Caco-2 (cell line): ENCODE measurements at regions not wholly inside any gene's neighbourhood (a gene's known extent, or its start where the extent isn't known, plus 50 kb on each side); places are given as distances from the start of the nearest gene placed in this dataset.
A peak's percentile ranks its signal among the peaks of the same experiment; 100 is the strongest.

Experiments used
- BruUV-seq: library from RNA; stranded (reverse); fragments of 400-500 nt; replicated peaks from 2 replicates; lab custom pipeline; 2021; lab: Mats Ljungman, UMichigan
- CTCF ChIA-PET: fragments of 300-600 bp; sonication (Branson Sonifier 250); formaldehyde crosslinking; loops from one replicate; lab custom pipeline; 2022; ENCODE audit warnings: antibody characterized with exemption; lab: Charles Lee
- POLR2A ChIA-PET: fragments of 300-600 bp; sonication (Branson Sonifier 250); formaldehyde crosslinking; loops from one replicate; lab custom pipeline; 2022; ENCODE audit warnings: antibody characterized with exemption; lab: Charles Lee
- DNase-seq, 2 experiments: peaks; one replicate each; pipeline versions ENCODE4 v3.0.0 to v3.0.0-alpha.2; 2020 to 2022
- H3K27me3 ChIP-seq: replicated peaks from 2 replicates; pipeline ENCODE4 v1.6.0; 2011; ENCODE audit warnings: low read length; ENCODE audit not compliant: control insufficient read depth, insufficient read depth
- H3K36me3 ChIP-seq: 2 replicates; pipeline ENCODE4 v1.5.1; 2011; ENCODE audit warnings: low read length; ENCODE audit not compliant: control insufficient read depth, insufficient read depth
- H3K4me1 ChIP-seq: fragments of 250-450 bp; sonication (Bioruptor Pico); 2 replicates; pipeline ENCODE4 v1.5.1; 2020; ENCODE audit warnings: mild to moderate bottlenecking
- H3K4me3 ChIP-seq: 2 replicates; pipeline ENCODE4 v1.5.1; 2011; ENCODE audit warnings: low read depth, mild to moderate bottlenecking, control low read depth, low read length
- H3K9me3 ChIP-seq: fragments of 250-450 bp; sonication (Bioruptor Pico); 2 replicates; pipeline ENCODE4 v1.5.1; 2020; ENCODE audit warnings: mild to moderate bottlenecking, moderate library complexity
- H3K27ac Mint-ChIP-seq: one replicate; pipeline ENCODE4 v1.8.0; 2022; ENCODE audit warnings: mixed read lengths; ENCODE audit not compliant: unreplicated experiment
- H3K27me3 Mint-ChIP-seq: one replicate; pipeline ENCODE4 v1.8.0; 2022; ENCODE audit warnings: mixed read lengths; ENCODE audit not compliant: insufficient read depth, unreplicated experiment
- H3K36me3 Mint-ChIP-seq: one replicate; pipeline ENCODE4 v1.8.0; 2022; ENCODE audit warnings: mild to moderate bottlenecking, mixed read lengths; ENCODE audit not compliant: insufficient read depth, unreplicated experiment
- H3K4me1 Mint-ChIP-seq: one replicate; pipeline ENCODE4 v1.8.0; 2022; ENCODE audit warnings: low read depth, mixed read lengths; ENCODE audit not compliant: unreplicated experiment
- H3K4me3 Mint-ChIP-seq: one replicate; pipeline ENCODE4 v1.8.0; 2022; ENCODE audit warnings: mild to moderate bottlenecking, moderate library complexity, mixed read lengths; ENCODE audit not compliant: unreplicated experiment
- H3K9me3 Mint-ChIP-seq: one replicate; pipeline ENCODE4 v1.8.0; 2022; ENCODE audit warnings: mixed read lengths; ENCODE audit not compliant: unreplicated experiment
- intact Hi-C: fragments of 100-400 bp; cut with micrococcal nuclease; formaldehyde crosslinking; loops from one replicate; pipeline ENCODE4 v1.10.0; 2022; ENCODE audit not compliant: unreplicated experiment
- TF ChIP-seq, protein P1 (sequence below), 2 experiments: fragments of 200-600 bp in 1 of 2; IDR thresholded peaks; 1 replicate in 1 of 2; 2 replicates in 1 of 2; pipeline versions ENCODE4 v1.5.1 to v1.8.0; 2011 to 2022; ENCODE audit warnings: antibody characterized with exemption in 1 of 2, control low read depth in 1 of 2, inconsistent platforms in 1 of 2, low read depth in 1 of 2, low read length in 1 of 2, mild to moderate bottlenecking in 1 of 2, moderate library complexity in 1 of 2; ENCODE audit not compliant: insufficient read depth in 1 of 2, severe bottlenecking in 1 of 2, unreplicated experiment in 1 of 2

DNA sequence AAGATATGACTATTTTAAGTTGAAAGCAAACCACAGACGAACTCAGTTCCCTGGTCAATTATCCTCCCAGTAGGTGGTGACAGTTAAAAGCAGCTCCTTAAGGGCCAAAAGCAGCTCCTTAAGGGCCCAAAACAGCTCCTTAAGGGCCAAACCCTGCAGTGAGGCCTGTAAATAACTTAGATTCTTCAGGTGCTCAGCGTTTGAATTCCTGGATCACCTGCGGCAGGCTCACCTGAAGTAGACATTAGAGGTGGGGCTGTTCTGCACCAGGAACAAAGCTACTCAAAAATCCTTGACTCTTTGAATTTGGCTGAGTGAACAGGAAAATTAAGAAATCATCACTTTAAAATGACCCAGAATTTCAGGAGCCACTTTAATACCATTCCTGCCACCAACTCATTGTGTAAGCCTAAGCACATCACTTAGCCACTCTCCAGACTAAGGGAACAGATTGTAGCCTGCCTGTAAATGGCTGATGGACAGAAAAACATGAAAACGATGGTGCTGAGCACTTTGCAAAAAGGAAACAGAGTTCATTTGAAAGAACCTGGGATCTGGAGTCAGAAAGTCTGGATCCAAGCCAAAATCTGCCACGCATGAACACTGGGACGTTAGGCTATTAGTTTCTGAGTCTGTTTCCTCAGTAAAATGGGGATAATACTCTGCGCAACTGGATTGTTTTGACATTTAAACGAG, 126.9 kb downstream of the LRIG2 start:
- Histone ChIP-seq H3K4me3 (no peak overlapping the region), H3K36me3 (no peaks in the 10 kb centered on the region; the same call in 1 of the 2 replicates), H3K9me3 (no peaks in the 10 kb centered on the region), H3K27me3 (no peaks in the 10 kb centered on the region), H3K4me1 (peaks cover 23% of the 10 kb centered on the region)
- peaks cover 6% of the 10 kb centered on the region for H3K36me3 Mint-ChIP-seq
- H3K4me3 Mint-ChIP-seq = no peak overlapping the region
- H3K27me3 Mint-ChIP-seq = no peaks in the 10 kb centered on the region
- intact Hi-C loops = no loop called here
- H3K9me3 Mint-ChIP-seq = no peaks in the 10 kb centered on the region
- ChIA-PET POLR2A (no interaction called here), CTCF (interaction anchor here (0.6 kb wide), 1 partner anchor 45 kb away, joined by 3 read pairs; no protein-coding TSS in a partner anchor)
- peak; percentile 32 to 58 for DNase-seq
- H3K4me1 Mint-ChIP-seq = peaks cover 20% of the 10 kb centered on the region
- TF ChIP-seq, protein P1, sequence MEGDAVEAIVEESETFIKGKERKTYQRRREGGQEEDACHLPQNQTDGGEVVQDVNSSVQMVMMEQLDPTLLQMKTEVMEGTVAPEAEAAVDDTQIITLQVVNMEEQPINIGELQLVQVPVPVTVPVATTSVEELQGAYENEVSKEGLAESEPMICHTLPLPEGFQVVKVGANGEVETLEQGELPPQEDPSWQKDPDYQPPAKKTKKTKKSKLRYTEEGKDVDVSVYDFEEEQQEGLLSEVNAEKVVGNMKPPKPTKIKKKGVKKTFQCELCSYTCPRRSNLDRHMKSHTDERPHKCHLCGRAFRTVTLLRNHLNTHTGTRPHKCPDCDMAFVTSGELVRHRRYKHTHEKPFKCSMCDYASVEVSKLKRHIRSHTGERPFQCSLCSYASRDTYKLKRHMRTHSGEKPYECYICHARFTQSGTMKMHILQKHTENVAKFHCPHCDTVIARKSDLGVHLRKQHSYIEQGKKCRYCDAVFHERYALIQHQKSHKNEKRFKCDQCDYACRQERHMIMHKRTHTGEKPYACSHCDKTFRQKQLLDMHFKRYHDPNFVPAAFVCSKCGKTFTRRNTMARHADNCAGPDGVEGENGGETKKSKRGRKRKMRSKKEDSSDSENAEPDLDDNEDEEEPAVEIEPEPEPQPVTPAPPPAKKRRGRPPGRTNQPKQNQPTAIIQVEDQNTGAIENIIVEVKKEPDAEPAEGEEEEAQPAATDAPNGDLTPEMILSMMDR (IDR thresholded peaks at IDR 0.05; ENCODE audit: insufficient read depth in 1 of 2, low read depth in 1 of 2, low read length in 1 of 2, severe bottlenecking in 1 of 2, unreplicated experiment in 1 of 2) = no peak
- H3K27ac Mint-ChIP-seq = peak overlapping the region; percentile 4
- BruUV-seq = no TSS peak

DNA sequence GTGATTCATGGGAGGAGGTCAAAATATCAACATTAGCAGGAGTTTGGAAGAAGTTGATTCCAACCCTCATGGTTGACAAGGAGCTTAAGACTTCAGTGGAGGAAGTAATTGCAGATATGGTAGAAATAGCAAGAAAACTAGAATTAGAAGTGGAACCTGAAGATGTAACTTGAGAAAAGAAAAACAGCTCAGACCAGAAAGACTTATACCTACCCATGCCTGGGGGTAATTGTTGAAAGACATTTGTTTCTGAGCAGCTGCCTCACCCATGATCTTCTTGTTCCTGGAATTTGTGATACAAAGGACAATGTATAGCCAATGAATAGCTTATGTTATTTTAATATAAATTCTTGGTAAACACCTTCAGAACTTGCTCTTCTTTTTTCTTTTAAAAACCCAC, 128.6 kb downstream of the LRIG2 start:
- Mint-ChIP-seq H3K27ac (peak overlapping the region; percentile 4), H3K9me3 (no peaks in the 10 kb centered on the region), H3K4me3 (no peak overlapping the region), H3K27me3 (no peaks in the 10 kb centered on the region), H3K36me3 (peaks cover 12% of the 10 kb centered on the region), H3K4me1 (peaks cover 26% of the 10 kb centered on the region)
- no peak overlapping the region for H3K4me3 ChIP-seq
- intact Hi-C loops = no loop called here
- H3K4me1 ChIP-seq = peaks cover 34% of the 10 kb centered on the region
- TF ChIP-seq, protein P1 (IDR thresholded peaks at IDR 0.05; ENCODE audit: insufficient read depth in 1 of 2, low read depth in 1 of 2, low read length in 1 of 2, severe bottlenecking in 1 of 2, unreplicated experiment in 1 of 2) = no peak
- no peaks in the 10 kb centered on the region for H3K36me3 ChIP-seq
- no peak for DNase-seq
- CTCF ChIA-PET = no interaction called here
- POLR2A ChIA-PET = no interaction called here
- H3K9me3 ChIP-seq = no peaks in the 10 kb centered on the region
- H3K27me3 ChIP-seq = no peaks in the 10 kb centered on the region
- BruUV-seq = no TSS peak

DNA sequence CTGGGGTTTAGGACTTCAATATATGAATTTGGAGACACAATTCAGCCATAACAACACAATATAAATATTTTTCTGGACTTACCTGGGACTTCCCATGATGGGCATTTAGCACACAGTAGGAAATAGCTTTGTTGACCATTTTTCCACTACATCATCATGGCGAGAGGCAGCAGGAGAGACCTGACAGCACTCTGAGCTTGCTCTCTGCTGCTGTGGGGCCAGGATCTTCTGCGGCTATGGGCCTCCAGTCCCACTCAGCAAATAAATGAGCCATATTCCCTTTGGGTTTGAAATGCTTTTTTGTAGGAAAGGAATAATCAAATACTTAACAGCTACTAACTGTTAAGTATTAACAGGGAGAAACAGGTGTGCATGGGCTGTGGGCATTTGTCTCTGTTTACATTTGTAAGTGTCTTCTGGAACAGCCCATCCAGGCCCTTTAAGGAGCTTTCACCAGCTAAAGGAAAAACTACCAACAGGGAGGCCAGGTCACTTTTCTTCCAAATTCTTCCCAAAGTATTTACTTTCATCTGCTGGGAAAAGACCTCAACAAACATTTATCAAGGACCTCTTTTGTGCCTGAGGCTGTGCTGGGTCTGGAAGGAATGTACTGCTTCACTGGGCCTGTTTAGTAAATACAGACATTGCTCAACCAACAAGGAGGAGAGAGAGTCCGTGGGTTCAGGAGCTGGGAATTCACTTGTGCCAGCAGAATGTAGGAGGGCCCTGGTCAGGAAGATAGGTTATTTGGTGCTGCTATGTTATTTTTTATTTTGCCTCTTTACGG, 133.2 kb downstream of the LRIG2 start:
- BruUV-seq = no TSS peak
- no peaks in the 10 kb centered on the region for H3K9me3 ChIP-seq
- peaks cover 52% of the 10 kb centered on the region for H3K4me1 Mint-ChIP-seq
- H3K27ac Mint-ChIP-seq = peak overlapping the region; percentile 84
- CTCF ChIA-PET = interaction anchor here (1.5 kb wide), 1 partner anchor 11 kb away, joined by 7 read pairs; no protein-coding TSS in a partner anchor
- DNase-seq = peak; percentile 69 to 83
- no peaks in the 10 kb centered on the region for H3K27me3 Mint-ChIP-seq
- POLR2A ChIA-PET = no interaction called here
- H3K36me3 ChIP-seq = no peaks in the 10 kb centered on the region
- peaks cover 62% of the 10 kb centered on the region for H3K4me1 ChIP-seq
- no peak overlapping the region for H3K4me3 ChIP-seq
- H3K4me3 Mint-ChIP-seq = peak overlapping the region; percentile 49
- no peaks in the 10 kb centered on the region for H3K27me3 ChIP-seq
- TF ChIP-seq, protein P1 (IDR thresholded peaks at IDR 0.05; ENCODE audit: insufficient read depth in 1 of 2, low read depth in 1 of 2, low read length in 1 of 2, severe bottlenecking in 1 of 2, unreplicated experiment in 1 of 2) = no peak
- intact Hi-C loops = loop anchor here (2.0 to 5.0 kb wide), 3 partner anchors 15 to 116 kb away; no protein-coding TSS in a partner anchor
- peaks cover 13% of the 10 kb centered on the region for H3K36me3 Mint-ChIP-seq
- no peaks in the 10 kb centered on the region for H3K9me3 Mint-ChIP-seq
